ENCODE measurements at regions not wholly inside any gene's neighbourhood (a gene's known extent, or its start where the extent isn't known, plus 50 kb on each side); places are given as distances from the start of the nearest gene placed in this dataset.
"Not testable (repeated sequence)": the region's sequence is repeated elsewhere in the genome, so short reads cannot be mapped to it uniquely, and the experiment has no call there.

GRCh38 chr21:28480470-28480869 lies 512.2 kb downstream of the LTN1 start:
- ATAC-seq (replicated peaks) = no peak
- Mint-ChIP-seq H3K27me3 (no peaks in the 10 kb centered on the region), H3K27ac (no peak overlapping the region), H3K4me1 (no peaks in the 10 kb centered on the region), H3K9me3 (no peaks in the 10 kb centered on the region), H3K4me3 (no peak overlapping the region), H3K36me3 (no peaks in the 10 kb centered on the region)
- DNase-seq = no peak

GRCh38 chr21:28473530-28474220 lies 519.0 kb downstream of the LTN1 start:
- Mint-ChIP-seq H3K36me3 (no peaks in the 10 kb centered on the region), H3K27ac (no peak overlapping the region), H3K27me3 (peaks cover 0 to 6% of the 10 kb centered on the region in 2 donors), H3K9me3 (no peaks in the 10 kb centered on the region), H3K4me3 (no peak overlapping the region), H3K4me1 (peaks cover 5% of the 10 kb centered on the region in 2 donors)
- ATAC-seq (replicated peaks) = peak; percentile 16 to 67
- DNase-seq = no peak

DNA sequence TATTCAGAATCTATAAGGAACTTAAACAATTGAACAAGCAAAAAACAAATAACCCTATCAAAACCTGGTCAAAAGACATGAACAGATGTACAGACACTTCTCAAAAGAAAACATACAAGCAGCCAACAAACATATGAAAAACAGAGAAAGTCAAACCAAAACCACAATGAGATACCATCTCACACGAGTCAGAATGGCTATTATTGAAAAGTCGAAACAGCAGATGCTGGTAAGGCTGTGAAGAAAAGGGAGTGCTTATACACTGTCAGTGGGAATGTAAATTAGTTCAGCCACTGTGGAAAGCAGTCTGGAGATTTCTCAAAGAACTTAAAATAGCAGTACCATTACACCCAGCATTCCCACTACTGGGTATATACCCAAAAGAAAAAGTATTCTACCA lies 520.1 kb downstream of the LTN1 start:
- H3K27me3 Mint-ChIP-seq = peaks cover 0 to 11% of the 10 kb centered on the region in 2 donors
- not testable (repeated sequence) for H3K4me1 Mint-ChIP-seq; ATAC-seq (replicated peaks); H3K9me3 Mint-ChIP-seq; DNase-seq; H3K36me3 Mint-ChIP-seq; H3K27ac Mint-ChIP-seq; H3K4me3 Mint-ChIP-seq

DNA sequence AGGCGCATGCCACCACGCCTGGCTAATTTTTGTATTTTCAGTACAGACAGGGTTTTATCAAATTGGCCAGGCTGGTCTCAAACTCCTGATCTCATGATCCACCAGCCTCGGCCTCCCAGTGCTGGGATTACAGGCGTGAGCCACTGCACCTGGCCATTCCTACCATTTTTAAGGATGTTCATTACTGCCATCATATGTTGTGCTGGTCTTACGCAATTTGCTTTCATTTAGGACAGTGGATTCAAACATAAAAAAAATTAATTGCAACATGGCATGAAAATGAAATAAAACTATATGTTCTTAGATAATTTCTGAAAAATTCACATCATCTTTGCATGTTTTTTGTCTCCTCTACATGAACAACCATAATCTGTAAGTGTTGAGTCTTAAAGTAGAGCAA lies 527.7 kb downstream of the LTN1 start:
- H3K9me3 Mint-ChIP-seq = no peaks in the 10 kb centered on the region
- H3K36me3 Mint-ChIP-seq = no peaks in the 10 kb centered on the region
- DNase-seq (no peak), ATAC-seq (replicated peaks) (no peak)
- no peaks in the 10 kb centered on the region for H3K4me1 Mint-ChIP-seq
- peaks cover 0 to 7% of the 10 kb centered on the region in 2 donors for H3K27me3 Mint-ChIP-seq
- H3K4me3 Mint-ChIP-seq = no peak overlapping the region
- H3K27ac Mint-ChIP-seq = no peak overlapping the region

GRCh38 chr21:28464095-28464494 lies 528.6 kb downstream of the LTN1 start:
- H3K4me1 Mint-ChIP-seq = no peaks in the 10 kb centered on the region
- H3K36me3 Mint-ChIP-seq = no peaks in the 10 kb centered on the region
- DNase-seq = no peak
- H3K4me3 Mint-ChIP-seq = no peak overlapping the region
- ATAC-seq (replicated peaks) = no peak
- no peaks in the 10 kb centered on the region for H3K9me3 Mint-ChIP-seq
- no peak overlapping the region for H3K27ac Mint-ChIP-seq
- peaks cover 0 to 5% of the 10 kb centered on the region in 2 donors for H3K27me3 Mint-ChIP-seq

- H3K4me3 Mint-ChIP-seq = no peak overlapping the region
- no peaks in the 10 kb centered on the region for H3K27me3 Mint-ChIP-seq
- DNase-seq = no peak
- no peak for ATAC-seq (replicated peaks)
- no peak overlapping the region for H3K27ac Mint-ChIP-seq
- H3K4me1 Mint-ChIP-seq = no peaks in the 10 kb centered on the region
- no peaks in the 10 kb centered on the region for H3K36me3 Mint-ChIP-seq
- no peaks in the 10 kb centered on the region for H3K9me3 Mint-ChIP-seq
These were observed 533.5 kb downstream of the LTN1 start for GRCh38 chr21:28459193-28459592.

DNA sequence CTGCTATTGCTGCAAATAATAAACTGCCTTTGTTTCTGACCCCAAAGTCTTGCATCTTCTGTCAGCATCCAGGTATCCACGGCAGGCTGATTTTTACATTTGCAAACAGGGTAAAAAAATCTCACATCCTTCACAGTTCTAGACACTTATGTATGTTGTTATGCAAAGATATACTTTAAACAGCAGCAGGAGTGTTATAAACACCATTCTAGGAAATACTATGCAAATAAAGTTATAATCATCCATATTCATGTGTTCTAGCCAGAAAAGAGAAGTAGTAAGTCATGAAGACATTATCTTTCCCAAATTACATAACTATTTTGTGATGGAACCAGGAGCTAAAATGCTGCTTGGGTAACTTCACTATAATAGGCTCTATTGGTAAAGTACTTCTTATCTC lies 534.2 kb downstream of the LTN1 start:
- DNase-seq (no peak), ATAC-seq (replicated peaks) (no peak)
- H3K4me1 Mint-ChIP-seq = no peaks in the 10 kb centered on the region
- H3K27ac Mint-ChIP-seq = no peak overlapping the region
- no peaks in the 10 kb centered on the region for H3K36me3 Mint-ChIP-seq
- no peaks in the 10 kb centered on the region for H3K27me3 Mint-ChIP-seq
- no peak overlapping the region for H3K4me3 Mint-ChIP-seq
- H3K9me3 Mint-ChIP-seq = no peaks in the 10 kb centered on the region

DNA sequence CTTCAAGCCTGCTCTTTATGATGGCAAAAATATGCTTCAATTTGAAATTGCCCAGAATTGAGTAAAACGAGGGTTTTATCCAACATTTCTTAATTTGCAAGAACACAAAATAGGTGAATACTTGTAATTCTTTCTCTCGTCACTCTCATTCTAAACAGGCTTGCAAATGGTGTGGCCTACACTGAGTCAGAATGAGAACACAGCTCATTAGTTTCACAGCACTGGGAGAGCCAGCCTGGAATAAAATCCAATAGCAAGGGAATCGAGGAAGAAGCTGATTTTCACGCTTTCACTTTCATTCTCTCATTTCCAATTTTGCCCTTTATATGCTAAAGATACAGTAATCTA lies 537.5 kb downstream of the LTN1 start:
- ATAC-seq (replicated peaks) (no peak), DNase-seq (no peak)
- Mint-ChIP-seq H3K27ac (no peak overlapping the region), H3K36me3 (no peaks in the 10 kb centered on the region), H3K9me3 (no peaks in the 10 kb centered on the region), H3K4me1 (no peaks in the 10 kb centered on the region), H3K27me3 (no peaks in the 10 kb centered on the region), H3K4me3 (no peak overlapping the region)

GRCh38 chr21:28454564-28455252 lies 538.0 kb downstream of the LTN1 start:
- Mint-ChIP-seq H3K27ac (no peak overlapping the region), H3K36me3 (no peaks in the 10 kb centered on the region), H3K9me3 (no peaks in the 10 kb centered on the region), H3K4me3 (no peak overlapping the region), H3K4me1 (no peaks in the 10 kb centered on the region), H3K27me3 (no peaks in the 10 kb centered on the region)
- ATAC-seq (replicated peaks) = no peak
- no peak for DNase-seq

- H3K36me3 Mint-ChIP-seq = no peaks in the 10 kb centered on the region
These were observed 545.2 kb downstream of the LTN1 start for GRCh38 chr21:28447462-28447861.

GRCh38 chr21:28445141-28445830 lies 547.4 kb downstream of the LTN1 start:
- no peak for DNase-seq
- no peak for ATAC-seq (replicated peaks)
- H3K36me3 Mint-ChIP-seq = no peaks in the 10 kb centered on the region

More at GRCh38 chr21:28447462-28447861, 545.2 kb downstream of the LTN1 start:
- Mint-ChIP-seq H3K27ac (no peak overlapping the region), H3K4me1 (no peaks in the 10 kb centered on the region), H3K4me3 (no peak overlapping the region), H3K27me3 (no peaks in the 10 kb centered on the region), H3K9me3 (peaks cover 4% of the 10 kb centered on the region in 2 donors)
- ATAC-seq (replicated peaks) = no peak
- DNase-seq = no peak

DNA sequence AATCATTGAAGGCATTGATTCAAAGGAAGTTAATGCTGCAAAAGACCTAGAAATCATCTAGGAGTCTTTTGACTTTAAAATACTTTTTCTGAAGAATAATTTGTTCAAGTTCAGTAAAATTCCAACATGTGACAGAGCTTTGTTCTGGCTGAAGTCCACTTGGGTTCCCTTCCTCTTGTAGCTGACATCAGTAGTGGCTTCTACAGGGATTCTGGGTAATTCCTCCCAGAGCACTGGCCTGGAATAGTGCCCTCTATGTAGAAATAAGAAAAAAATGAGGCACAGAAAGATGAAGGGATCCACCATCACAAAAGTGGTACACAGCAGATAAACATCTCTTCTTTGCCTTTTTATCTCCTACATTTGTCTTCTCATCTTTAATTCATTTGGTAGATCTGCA lies 548.1 kb downstream of the LTN1 start:
- ATAC-seq (replicated peaks) (no peak), DNase-seq (no peak)
- H3K36me3 Mint-ChIP-seq = no peaks in the 10 kb centered on the region
- no peaks in the 10 kb centered on the region for H3K4me1 Mint-ChIP-seq
- H3K9me3 Mint-ChIP-seq = peaks cover 4% of the 10 kb centered on the region in 2 donors
- no peak overlapping the region for H3K27ac Mint-ChIP-seq
- no peaks in the 10 kb centered on the region for H3K27me3 Mint-ChIP-seq
- H3K4me3 Mint-ChIP-seq = no peak overlapping the region

More at GRCh38 chr21:28445141-28445830, 547.4 kb downstream of the LTN1 start:
- H3K4me1 Mint-ChIP-seq = no peaks in the 10 kb centered on the region
- no peak overlapping the region for H3K4me3 Mint-ChIP-seq
- peaks cover 4% of the 10 kb centered on the region in 2 donors for H3K9me3 Mint-ChIP-seq
- no peaks in the 10 kb centered on the region for H3K27me3 Mint-ChIP-seq
- H3K27ac Mint-ChIP-seq = no peak overlapping the region

DNA sequence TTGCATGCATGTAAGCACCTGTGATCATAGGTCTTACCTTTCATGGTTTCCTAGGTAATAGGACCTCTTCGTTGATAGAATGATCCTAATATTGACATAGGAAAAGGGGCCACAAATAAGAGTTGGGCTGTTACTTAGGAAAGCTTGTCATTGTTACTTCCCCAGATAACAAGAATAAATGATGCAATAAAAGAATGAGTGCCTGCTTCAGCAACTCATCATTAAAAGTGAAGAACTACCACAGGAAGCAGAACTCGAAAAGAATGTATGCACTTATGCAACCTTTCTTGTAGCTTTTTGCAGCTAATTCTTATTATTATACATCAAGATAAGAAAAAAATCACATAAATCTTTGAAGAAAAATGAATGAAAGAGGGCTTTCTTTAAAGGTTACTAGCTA lies 548.6 kb downstream of the LTN1 start:
- Mint-ChIP-seq H3K27me3 (no peaks in the 10 kb centered on the region), H3K4me3 (no peak overlapping the region), H3K27ac (no peak overlapping the region), H3K4me1 (no peaks in the 10 kb centered on the region), H3K9me3 (peaks cover 4% of the 10 kb centered on the region in 2 donors), H3K36me3 (no peaks in the 10 kb centered on the region)
- no peak for DNase-seq
- no peak for ATAC-seq (replicated peaks)

DNA sequence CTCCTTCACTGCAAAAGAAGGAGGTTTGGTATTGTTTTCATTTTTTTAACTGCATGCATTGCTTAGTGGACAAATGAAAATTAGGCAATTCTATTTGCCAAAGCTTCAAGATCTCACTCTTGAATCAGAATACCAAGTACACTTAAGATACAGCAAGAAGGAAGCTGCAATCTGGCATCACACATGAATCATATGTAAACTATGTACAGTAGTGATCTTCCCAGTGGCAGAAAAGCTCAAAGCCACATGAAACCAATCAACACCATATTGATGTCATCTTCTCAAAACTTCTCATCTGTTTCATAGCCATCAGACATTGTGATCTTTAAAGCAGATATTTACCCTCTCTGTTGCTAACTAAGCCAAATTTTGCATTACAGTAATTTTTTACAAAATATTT lies 550.1 kb downstream of the LTN1 start:
- H3K27me3 Mint-ChIP-seq = no peaks in the 10 kb centered on the region
- no peaks in the 10 kb centered on the region for H3K4me1 Mint-ChIP-seq
- DNase-seq (no peak), ATAC-seq (replicated peaks) (no peak)
- no peak overlapping the region for H3K4me3 Mint-ChIP-seq
- H3K27ac Mint-ChIP-seq = no peak overlapping the region
- H3K36me3 Mint-ChIP-seq = no peaks in the 10 kb centered on the region
- H3K9me3 Mint-ChIP-seq = peaks cover 4% of the 10 kb centered on the region in 2 donors

DNA sequence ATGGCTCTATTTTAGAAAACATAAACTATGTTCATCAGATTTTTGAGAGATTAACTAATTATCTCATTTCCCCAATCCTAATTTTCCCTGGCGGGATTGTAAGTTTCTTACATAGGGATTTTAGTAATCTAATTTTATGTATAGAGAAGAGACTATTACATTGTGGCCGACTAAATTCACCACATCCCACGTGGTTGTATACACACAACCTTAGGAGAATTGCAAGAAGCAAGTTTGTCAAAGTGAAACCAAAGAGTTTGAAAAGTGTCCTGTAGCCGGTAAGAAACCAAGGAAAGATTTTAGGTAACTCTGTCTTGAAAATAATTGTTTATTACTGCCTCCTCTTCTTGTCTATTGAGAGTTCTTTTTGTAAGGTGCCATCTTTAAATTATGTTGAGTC lies 550.6 kb downstream of the LTN1 start:
- Mint-ChIP-seq H3K36me3 (no peaks in the 10 kb centered on the region), H3K27ac (no peak overlapping the region), H3K9me3 (peaks cover 4% of the 10 kb centered on the region in 2 donors), H3K4me3 (no peak overlapping the region), H3K4me1 (no peaks in the 10 kb centered on the region), H3K27me3 (no peaks in the 10 kb centered on the region)
- DNase-seq (no peak), ATAC-seq (replicated peaks) (no peak)

Data from stimulated activated naive B cell treated with anti-CD40 and anti-IgM and Interleukin-4, amounts not matched to agents 10 μg/mL and 1 μg/mL and 100 μg/mL, for 72 hours (primary cell).